Motor neuron (in vitro differentiated cells): ENCODE measurements at regions not wholly inside any gene's neighbourhood (a gene's known extent, or its start where the extent isn't known, plus 50 kb on each side); places are given as distances from the start of the nearest gene placed in this dataset.
A peak's percentile ranks its signal among the peaks of the same experiment; 100 is the strongest.

ENCODE experiments used
- ATAC-seq, 8 experiments: fragments of 200-7000 bp; cut with Tn5 transposase; replicated peaks in 6 of 8; 2 replicates each; pipeline ENCODE4 v1.8.0; 2021; ENCODE audit warnings: mild to moderate bottlenecking in 8 of 8, moderate library complexity in 8 of 8
- H3K27ac ChIP-seq, 2 donors: fragments of 250-450 bp; sonication (Bioruptor Pico); 2 replicates each; pipeline ENCODE4 v1.9.0; 2021; ENCODE audit warnings: antibody characterized with exemption in 2 of 2, mild to moderate bottlenecking in 2 of 2, moderate library complexity in 1 of 2
- H3K4me1 ChIP-seq, 2 donors: fragments of 250-450 bp; sonication (Bioruptor Pico); replicated peaks in 1 of 2; 2 replicates each; pipeline ENCODE4 v1.6.1; 2021; ENCODE audit warnings: antibody characterized with exemption in 2 of 2, mild to moderate bottlenecking in 2 of 2, moderate library complexity in 1 of 2
- H3K4me3 ChIP-seq, 5 donors: fragments of 250-450 bp; sonication (Bioruptor Pico); 2 replicates each; pipeline ENCODE4 v1.9.0; 2021; ENCODE audit warnings: antibody characterized with exemption in 5 of 5, mild to moderate bottlenecking in 5 of 5, moderate library complexity in 4 of 5
- WGBS, 10 experiments: fragments of 450-650 bp; shearing (Covaris generic); methylation state at CpG; one replicate each; pipeline ENCODE4 v1.0.0; 2022; 5-methylcytosine and 5-hydroxymethylcytosine counted together
- in situ Hi-C, 9 experiments: fragments of 400-800 bp; cut with MboI; loops; one replicate each; pipeline ENCODE4 v1.15.0; 2021; ENCODE audit warnings: low sequenced_read_pairs in 9 of 9, low pct_unique_long_range_greater_than_20kb in 2 of 9; ENCODE audit not compliant: unreplicated experiment in 9 of 9

- Histone ChIP-seq H3K4me1 (peaks cover 0 to 2% of the 10 kb centered on the region in 2 donors), H3K4me3 (no peak overlapping the region), H3K27ac (no peak overlapping the region)
- WGBS, 10 experiments, result 40 to 100% (median 64%) methylated on average over 2 to 3 of the region's 3 CpGs
- in situ Hi-C loops, result no loop called here
- no peak for ATAC-seq
Observed at GRCh38 chr9:18352711-18353110, 121.2 kb upstream of the ADAMTSL1 start.

DNA sequence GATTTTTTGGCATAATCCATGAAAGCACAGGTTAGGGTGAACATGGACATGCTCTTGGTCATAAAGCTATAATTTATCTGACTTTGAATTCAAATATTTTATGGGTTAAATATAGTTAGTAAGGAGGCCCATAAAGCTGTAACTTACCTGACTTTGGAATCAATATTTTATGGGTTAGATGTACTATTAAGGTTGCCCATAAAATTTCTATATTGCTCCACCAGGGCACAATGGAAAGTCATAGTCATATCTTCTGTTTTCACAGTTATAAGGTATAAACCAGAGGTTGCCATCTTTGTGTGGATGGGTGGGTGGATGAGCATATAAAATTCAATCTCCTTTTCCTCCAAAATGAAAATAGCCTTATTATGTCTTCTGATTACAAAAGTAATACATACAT, 120.5 kb upstream of the ADAMTSL1 start:
- no peak overlapping the region for H3K4me3 ChIP-seq
- ATAC-seq, result no peak
- H3K27ac ChIP-seq, result no peak overlapping the region
- H3K4me1 ChIP-seq, result no peaks in the 10 kb centered on the region
- in situ Hi-C loops, result no loop called here

DNA sequence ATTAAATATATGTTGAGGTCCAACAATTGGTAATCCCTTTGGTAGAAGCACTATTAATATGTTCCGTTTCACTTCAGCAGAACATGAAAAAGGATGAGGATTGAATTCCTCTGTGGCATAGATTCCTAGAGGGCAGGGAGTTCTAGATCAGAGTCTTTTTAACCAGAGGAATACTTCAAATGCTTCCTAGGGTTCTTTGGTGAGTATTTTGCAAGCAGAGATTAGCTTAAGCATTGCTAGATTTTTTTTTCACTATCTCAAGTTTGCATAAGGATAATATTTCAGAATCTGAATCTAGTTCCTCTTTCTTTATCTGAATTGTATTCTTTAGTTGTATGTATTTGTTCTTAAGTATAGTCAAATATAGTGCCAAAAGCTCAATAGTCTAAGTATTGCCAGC, 116.6 kb upstream of the ADAMTSL1 start:
- in situ Hi-C loops, result no loop called here
- H3K4me3 ChIP-seq, result no peak overlapping the region
- no peaks in the 10 kb centered on the region for H3K4me1 ChIP-seq
- no peak overlapping the region for H3K27ac ChIP-seq
- 71 to 100% (median 100%) methylated on average over 1 of the region's 1 CpG; no CpG with 5 or more reads in 2 of the 10 experiments for WGBS, 10 experiments
- no peak for ATAC-seq

- ATAC-seq, result no peak
- no peak overlapping the region for H3K27ac ChIP-seq
- H3K4me1 ChIP-seq, result no peaks in the 10 kb centered on the region
- 0 to 100% (median 92%) methylated on average over 1 to 2 of the region's 2 CpGs for WGBS, 10 experiments
- H3K4me3 ChIP-seq, result no peak overlapping the region
- in situ Hi-C loops, result no loop called here
Observed at GRCh38 chr9:18358325-18358724, 115.6 kb upstream of the ADAMTSL1 start.

DNA sequence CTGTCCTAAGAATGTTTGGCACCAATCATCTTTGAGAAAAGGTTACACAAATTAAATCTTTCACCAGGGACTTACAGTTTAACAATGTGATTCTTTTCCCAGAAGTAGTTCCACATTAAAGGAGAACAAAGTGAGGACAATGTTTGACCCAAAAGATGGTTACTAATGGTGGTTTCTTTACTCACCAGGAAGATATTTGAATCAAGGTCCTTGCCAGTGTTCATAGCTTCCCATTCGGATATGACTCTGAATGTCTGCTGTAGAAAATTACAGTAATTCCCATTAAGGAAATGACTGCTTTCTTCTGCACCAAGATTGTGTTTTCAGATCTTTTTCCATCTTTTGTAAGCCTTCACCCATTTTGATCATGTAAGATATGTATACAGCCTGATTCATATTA, 114.6 kb upstream of the ADAMTSL1 start:
- Histone ChIP-seq H3K4me1 (no peaks in the 10 kb centered on the region), H3K4me3 (no peak overlapping the region), H3K27ac (no peak overlapping the region)
- WGBS, 10 experiments, result 0 to 100% (median 83%) methylated on average over 1 of the region's 1 CpG; no CpG with 5 or more reads in 4 of the 10 experiments
- in situ Hi-C loops, result no loop called here
- no peak for ATAC-seq

GRCh38 chr9:18360005-18360404, 113.9 kb upstream of the ADAMTSL1 start:
- H3K27ac ChIP-seq, result no peak overlapping the region
- in situ Hi-C loops, result no loop called here
- no peak for ATAC-seq
- no peak overlapping the region for H3K4me3 ChIP-seq
- no peaks in the 10 kb centered on the region for H3K4me1 ChIP-seq
- 60 to 100% (median 86%) methylated on average over 1 of the region's 1 CpG; no CpG with 5 or more reads in 5 of the 10 experiments for WGBS, 10 experiments

GRCh38 chr9:18361646-18362045, 112.3 kb upstream of the ADAMTSL1 start:
- ATAC-seq, result no peak
- no peak overlapping the region for H3K4me3 ChIP-seq
- in situ Hi-C loops, result no loop called here
- no peaks in the 10 kb centered on the region for H3K4me1 ChIP-seq
- WGBS, 10 experiments, result 15 to 100% (median 90%) methylated on average over 1 to 2 of the region's 2 CpGs; no CpG with 5 or more reads in 3 of the 10 experiments
- H3K27ac ChIP-seq, result no peak overlapping the region

DNA sequence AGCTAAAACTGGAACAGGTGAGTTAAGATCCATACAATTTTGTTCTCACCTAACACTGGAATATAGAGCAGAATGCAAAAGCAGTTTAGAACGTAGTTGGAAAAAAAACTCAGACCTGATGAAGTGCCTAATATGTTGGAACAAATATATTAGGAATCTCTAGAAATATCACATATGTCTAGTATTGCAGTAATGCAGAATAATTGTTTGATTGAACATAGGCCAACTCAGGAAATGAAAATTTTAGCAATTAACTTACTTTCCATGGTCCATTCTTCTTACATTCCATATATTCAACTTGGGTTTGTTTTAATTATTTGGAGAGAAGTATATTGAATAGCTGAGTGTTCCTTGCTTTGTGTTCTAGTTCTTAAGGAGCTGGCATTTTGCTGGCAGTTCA, 111.8 kb upstream of the ADAMTSL1 start:
- ATAC-seq, result no peak
- Histone ChIP-seq H3K27ac (no peak overlapping the region), H3K4me3 (no peak overlapping the region), H3K4me1 (no peaks in the 10 kb centered on the region)
- in situ Hi-C loops, result no loop called here
- 33 to 92% (median 67%) methylated on average over 1 of the region's 1 CpG; no CpG with 5 or more reads in 3 of the 10 experiments for WGBS, 10 experiments

GRCh38 chr9:18362901-18363685, 110.9 kb upstream of the ADAMTSL1 start:
- in situ Hi-C loops, result no loop called here
- no peak for ATAC-seq
- 25 to 100% (median 82%) methylated on average over 2 to 3 of the region's 3 CpGs; no CpG with 5 or more reads in 2 of the 10 experiments for WGBS, 10 experiments
- H3K4me1 ChIP-seq, result no peaks in the 10 kb centered on the region
- no peak overlapping the region for H3K27ac ChIP-seq
- H3K4me3 ChIP-seq, result no peak overlapping the region

DNA sequence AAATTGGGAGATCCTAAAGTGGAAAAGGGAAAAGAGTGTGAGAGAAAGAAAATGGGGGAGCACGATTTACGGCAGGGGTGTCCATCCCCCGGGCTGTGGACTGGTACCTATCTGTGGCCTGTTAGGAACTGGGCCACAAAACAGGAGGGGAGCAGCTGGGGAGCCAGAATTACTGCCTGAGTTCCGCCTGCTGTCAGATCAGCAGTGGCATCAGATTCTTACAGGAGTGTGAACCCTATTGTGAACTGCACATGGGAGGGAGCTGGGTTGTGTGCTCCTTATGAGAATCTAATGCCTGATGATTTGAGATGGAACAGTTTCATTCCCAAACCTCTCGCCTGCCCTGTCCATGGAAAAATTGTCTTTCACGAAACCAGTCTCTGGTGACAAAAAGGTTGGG, 108.3 kb upstream of the ADAMTSL1 start:
- in situ Hi-C loops, result no loop called here
- 40 to 100% (median 85%) methylated on average over 1 to 6 of the region's 6 CpGs for WGBS, 10 experiments
- H3K27ac ChIP-seq, result no peak overlapping the region
- no peaks in the 10 kb centered on the region for H3K4me1 ChIP-seq
- ATAC-seq, result no peak
- no peak overlapping the region for H3K4me3 ChIP-seq

DNA sequence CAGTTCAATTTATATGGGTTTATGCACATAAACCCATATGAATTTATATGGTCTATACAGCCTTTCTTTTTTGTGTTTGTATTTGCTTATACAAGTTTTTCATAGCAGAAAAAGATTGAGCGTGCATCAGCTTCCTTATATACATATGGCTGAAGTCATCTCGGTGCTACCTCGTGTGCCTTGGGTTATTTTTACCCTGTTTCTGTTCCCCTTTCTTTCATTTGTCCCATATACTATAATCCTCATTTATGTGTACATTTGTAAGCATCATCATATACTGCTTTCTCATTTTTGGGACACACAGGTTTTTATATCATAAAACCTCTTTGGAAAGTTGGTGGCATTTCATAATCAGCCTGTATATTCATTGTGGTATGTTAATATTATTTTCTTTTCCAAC, 107.8 kb upstream of the ADAMTSL1 start:
- no peak overlapping the region for H3K4me3 ChIP-seq
- 23 to 100% (median 86%) methylated on average over 2 to 3 of the region's 3 CpGs for WGBS, 10 experiments
- no peaks in the 10 kb centered on the region for H3K4me1 ChIP-seq
- peak in 1 of 8 experiments; percentile 48 for ATAC-seq
- H3K27ac ChIP-seq, result no peak overlapping the region
- in situ Hi-C loops, result no loop called here

DNA sequence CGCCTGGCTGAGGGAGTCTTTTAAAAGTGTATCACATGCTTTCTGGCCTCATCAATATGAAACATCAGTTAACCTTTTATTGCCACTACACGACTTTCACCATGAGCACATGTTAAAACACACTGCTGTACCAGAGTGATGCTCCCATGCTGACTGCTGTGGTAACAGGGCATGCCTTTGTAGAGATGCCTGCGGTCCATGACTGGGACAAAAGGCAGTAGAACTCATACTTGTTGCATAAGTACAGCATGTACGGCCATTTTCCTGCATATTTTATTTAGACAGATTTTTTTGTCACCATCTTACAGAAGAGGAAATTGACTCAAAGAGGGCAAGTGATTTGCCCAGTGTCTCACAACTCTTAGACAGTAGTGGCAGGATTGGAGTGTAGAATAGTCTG, 105.7 kb upstream of the ADAMTSL1 start:
- in situ Hi-C loops, result no loop called here
- ATAC-seq, result no peak
- H3K27ac ChIP-seq, result no peak overlapping the region
- H3K4me3 ChIP-seq, result no peak overlapping the region
- no peaks in the 10 kb centered on the region for H3K4me1 ChIP-seq
- 60 to 100% (median 91%) methylated on average over 1 to 3 of the region's 4 CpGs; no CpG with 5 or more reads in 4 of the 10 experiments for WGBS, 10 experiments

DNA sequence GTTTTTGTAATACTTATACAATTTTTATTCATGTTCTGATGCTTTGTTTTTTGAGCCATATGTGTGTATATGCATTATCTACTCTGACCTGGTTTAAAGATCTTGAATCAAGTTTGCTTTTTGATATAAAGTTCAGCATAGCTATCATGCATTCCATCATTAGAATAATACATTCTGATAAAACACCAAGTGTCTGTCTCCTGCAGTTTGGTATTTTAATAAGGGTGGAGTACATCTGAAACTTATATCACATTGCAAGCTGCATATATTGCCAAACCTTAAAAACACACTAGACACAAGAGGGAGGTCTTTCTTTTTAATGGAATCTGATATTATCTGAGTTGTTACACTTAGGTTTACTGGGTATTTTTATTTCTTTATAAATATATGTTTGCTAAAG, 102.8 kb upstream of the ADAMTSL1 start:
- Histone ChIP-seq H3K4me1 (no peaks in the 10 kb centered on the region), H3K4me3 (no peak overlapping the region), H3K27ac (no peak overlapping the region)
- ATAC-seq, result peak in 1 of 8 experiments; percentile 22
- in situ Hi-C loops, result no loop called here

- Histone ChIP-seq H3K4me3 (no peak overlapping the region), H3K27ac (no peak overlapping the region), H3K4me1 (no peaks in the 10 kb centered on the region)
- in situ Hi-C loops, result no loop called here
- ATAC-seq, result no peak
- WGBS, 10 experiments, result 20 to 100% (median 63%) methylated on average over 1 to 3 of the region's 3 CpGs; no CpG with 5 or more reads in 3 of the 10 experiments
Observed at GRCh38 chr9:18371621-18372020, 102.3 kb upstream of the ADAMTSL1 start.
